HG02763 (cell line): ENCODE measurements at regions not wholly inside any gene's neighbourhood (a gene's known extent, or its start where the extent isn't known, plus 50 kb on each side); places are given as distances from the start of the nearest gene placed in this dataset.

Experiments used
- ATAC-seq: cut with Tn5 transposase; IDR thresholded peaks from one replicate; pipeline ENCODE4 v1.9.1; 2021; ENCODE audit warnings: mild to moderate bottlenecking, moderate library complexity; ENCODE audit not compliant: unreplicated experiment

GRCh38 chr4:189301692-189302091 lies 639.0 kb upstream of the FRG1 start:
- ATAC-seq, result no peak

GRCh38 chr4:189302719-189303118 lies 638.0 kb upstream of the FRG1 start:
- no peak for ATAC-seq

GRCh38 chr4:189304167-189304566 lies 636.5 kb upstream of the FRG1 start:
- no peak for ATAC-seq

GRCh38 chr4:189304809-189305208 lies 635.9 kb upstream of the FRG1 start:
- ATAC-seq, result no peak

- ATAC-seq, result no peak
Measured at GRCh38 chr4:189305500-189305899, 635.2 kb upstream of the FRG1 start.

- no peak for ATAC-seq
Measured at GRCh38 chr4:189311251-189311650, 629.4 kb upstream of the FRG1 start.

- ATAC-seq, result no peak
Measured at GRCh38 chr4:189313064-189313463, 627.6 kb upstream of the FRG1 start.

- no peak for ATAC-seq
Measured at GRCh38 chr4:189313861-189314513, 626.7 kb upstream of the FRG1 start.

GRCh38 chr4:189322426-189322825 lies 618.2 kb upstream of the FRG1 start:
- ATAC-seq, result no peak

- ATAC-seq, result no peak
Measured at GRCh38 chr4:189341881-189342280, 598.8 kb upstream of the FRG1 start.

GRCh38 chr4:189355590-189355989 lies 585.1 kb upstream of the FRG1 start:
- no peak for ATAC-seq

- no peak for ATAC-seq
Measured at GRCh38 chr4:189362364-189362763, 578.3 kb upstream of the FRG1 start.

GRCh38 chr4:189364032-189364449 lies 576.6 kb upstream of the FRG1 start:
- ATAC-seq, result no peak

- ATAC-seq, result no peak
Measured at GRCh38 chr4:189365451-189365850, 575.2 kb upstream of the FRG1 start.

GRCh38 chr4:189367832-189368231 lies 572.8 kb upstream of the FRG1 start:
- ATAC-seq, result no peak

GRCh38 chr4:189374176-189374575 lies 566.5 kb upstream of the FRG1 start:
- no peak for ATAC-seq

- no peak for ATAC-seq
Measured at GRCh38 chr4:189376901-189377300, 563.8 kb upstream of the FRG1 start.

- no peak for ATAC-seq
Measured at GRCh38 chr4:189377569-189377968, 563.1 kb upstream of the FRG1 start.

- no peak for ATAC-seq
Measured at GRCh38 chr4:189385098-189385497, 555.6 kb upstream of the FRG1 start.

GRCh38 chr4:189385579-189385978 lies 555.1 kb upstream of the FRG1 start:
- no peak for ATAC-seq

- ATAC-seq, result no peak
Measured at GRCh38 chr4:189396435-189396834, 544.2 kb upstream of the FRG1 start.

GRCh38 chr4:189404271-189404670 lies 536.4 kb upstream of the FRG1 start:
- ATAC-seq, result no peak

GRCh38 chr4:189409158-189409557 lies 531.5 kb upstream of the FRG1 start:
- ATAC-seq, result no peak
